NCI-H2081 (cell line): ENCODE measurements at regions not wholly inside any gene's neighbourhood (a gene's known extent, or its start where the extent isn't known, plus 50 kb on each side); places are given as distances from the start of the nearest gene placed in this dataset.
"Not testable (repeated sequence)": the region's sequence is repeated elsewhere in the genome, so short reads cannot be mapped to it uniquely, and the experiment has no call there.

Source experiments
- DNase-seq, 2 experiments: peaks; one replicate each; lab custom pipeline; 2025; lab: John Stamatoyannopoulos, UW

DNA sequence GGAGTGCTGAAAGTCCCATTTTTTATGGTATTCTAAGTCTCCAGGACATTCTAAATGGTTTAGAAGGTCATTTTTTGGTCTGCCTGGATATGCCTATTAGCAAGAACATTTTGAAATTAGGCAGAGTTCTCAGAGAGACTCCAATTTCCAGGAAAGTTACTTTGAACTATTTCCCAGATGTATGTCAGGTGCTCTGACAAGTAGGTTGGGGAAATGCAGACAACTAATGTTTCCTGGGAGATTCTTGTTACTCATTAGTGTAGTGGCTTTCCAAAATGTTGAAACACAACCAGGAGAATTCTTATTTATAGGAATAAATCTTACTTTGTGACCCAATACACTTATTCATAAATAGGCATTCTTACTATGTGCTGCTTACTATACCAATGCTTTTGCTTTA lies 268.4 kb downstream of the ZNF37A start:
- not testable (repeated sequence) for DNase-seq

GRCh38 chr10:38364073-38364472 lies 269.9 kb downstream of the ZNF37A start:
- not testable (repeated sequence) for DNase-seq

DNA sequence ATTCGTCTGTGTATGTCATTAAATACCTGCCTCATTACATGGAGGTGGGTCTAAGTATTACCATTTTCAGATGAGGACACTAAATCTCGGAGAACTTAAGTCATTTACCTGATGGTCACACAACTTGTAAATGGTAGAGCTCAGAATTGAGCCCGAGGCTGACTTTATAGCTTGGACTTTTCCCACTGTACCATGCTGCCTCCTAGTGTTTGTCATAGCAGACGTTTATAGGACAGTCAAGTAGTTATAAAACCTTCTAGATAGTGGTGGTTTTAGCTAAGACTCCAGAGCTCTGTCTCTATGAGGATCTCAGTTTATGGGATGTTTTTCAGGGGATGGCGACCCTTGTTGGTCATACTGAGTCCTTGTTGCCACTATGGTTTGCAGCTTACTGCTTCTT lies 271.8 kb downstream of the ZNF37A start:
- peak in 1 of 2 experiments; percentile 11 for DNase-seq

GRCh38 chr10:38383800-38384199 lies 289.7 kb downstream of the ZNF37A start:
- not testable (repeated sequence) for DNase-seq

GRCh38 chr10:38386869-38387268 lies 292.7 kb downstream of the ZNF37A start:
- not testable (repeated sequence) for DNase-seq

- not testable (repeated sequence) for DNase-seq
These were observed 296.6 kb downstream of the ZNF37A start for GRCh38 chr10:38390725-38391124.

- DNase-seq = not testable (repeated sequence)
These were observed 301.3 kb downstream of the ZNF37A start for GRCh38 chr10:38395465-38395864.

- DNase-seq = not testable (repeated sequence)
These were observed 302.2 kb downstream of the ZNF37A start for GRCh38 chr10:38396178-38396954.

DNA sequence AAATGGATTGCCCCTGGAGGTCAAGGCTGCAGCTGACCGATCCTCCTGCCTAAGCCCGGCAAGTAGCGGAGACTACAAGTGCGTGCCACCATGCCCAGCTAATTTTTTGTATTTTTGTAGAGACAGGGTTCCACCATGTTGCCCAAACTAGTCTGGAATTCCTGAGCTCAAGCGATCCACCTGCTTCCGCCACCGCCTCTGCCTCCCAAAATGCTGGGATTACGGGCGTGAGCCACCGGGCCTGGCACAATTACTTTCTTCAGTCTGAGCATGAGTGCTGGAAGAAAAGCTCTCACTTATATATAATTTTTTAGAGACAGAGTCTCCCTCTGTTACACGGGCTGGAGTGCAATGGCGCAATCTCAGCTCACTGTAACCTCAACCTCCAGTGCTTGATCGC lies 307.4 kb downstream of the ZNF37A start:
- DNase-seq = not testable (repeated sequence)

DNA sequence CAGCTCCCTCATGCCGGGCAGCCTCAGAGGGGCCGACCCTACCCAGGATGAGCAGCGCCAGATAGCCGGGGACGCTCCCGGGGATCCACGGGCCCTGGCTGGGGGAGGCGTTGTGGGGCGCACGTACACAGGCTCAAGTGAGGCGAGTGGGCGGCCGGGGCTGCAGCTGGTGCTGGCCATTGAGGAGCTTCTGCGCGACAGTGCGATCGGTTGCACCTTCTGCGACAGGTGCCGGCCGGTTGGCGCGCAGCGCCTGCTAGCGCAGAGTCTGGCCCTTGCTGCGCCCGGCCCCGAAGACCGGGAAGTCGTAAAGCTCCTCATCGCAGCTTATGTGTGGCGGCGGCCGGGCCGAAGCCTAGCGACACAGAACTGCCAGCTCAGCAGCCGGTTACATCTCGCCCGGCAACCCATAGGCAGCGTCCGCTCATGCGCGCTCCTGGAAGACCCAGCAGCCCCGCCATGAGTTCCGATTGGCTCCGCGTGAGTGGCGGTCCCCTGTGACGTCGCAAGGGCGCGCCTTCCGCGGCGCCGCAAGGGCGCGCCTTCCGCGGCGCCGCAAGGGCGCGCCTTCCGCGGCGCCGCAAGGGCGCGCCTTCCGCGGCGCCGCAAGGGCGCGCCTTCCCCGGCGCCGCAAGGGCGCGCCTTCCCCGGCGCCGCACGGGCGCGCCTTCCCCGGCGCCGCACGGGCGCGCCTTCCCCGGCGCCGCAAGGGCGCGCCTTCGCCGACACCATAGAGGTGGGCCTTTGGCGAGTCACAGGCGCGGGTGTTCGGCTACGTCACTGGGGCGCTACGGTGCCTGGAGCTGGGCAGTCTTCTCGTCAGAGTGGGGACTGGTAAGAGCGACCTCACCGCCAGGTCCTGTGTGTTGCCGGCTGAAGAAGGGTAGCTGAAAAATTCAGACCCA lies 308.6 kb downstream of the ZNF37A start:
- peak; percentile 79 to 89 for DNase-seq

GRCh38 chr10:38403347-38404117 lies 309.4 kb downstream of the ZNF37A start:
- not testable (repeated sequence) for DNase-seq

GRCh38 chr10:38423634-38424033 lies 329.5 kb downstream of the ZNF37A start:
- DNase-seq = not testable (repeated sequence)

DNA sequence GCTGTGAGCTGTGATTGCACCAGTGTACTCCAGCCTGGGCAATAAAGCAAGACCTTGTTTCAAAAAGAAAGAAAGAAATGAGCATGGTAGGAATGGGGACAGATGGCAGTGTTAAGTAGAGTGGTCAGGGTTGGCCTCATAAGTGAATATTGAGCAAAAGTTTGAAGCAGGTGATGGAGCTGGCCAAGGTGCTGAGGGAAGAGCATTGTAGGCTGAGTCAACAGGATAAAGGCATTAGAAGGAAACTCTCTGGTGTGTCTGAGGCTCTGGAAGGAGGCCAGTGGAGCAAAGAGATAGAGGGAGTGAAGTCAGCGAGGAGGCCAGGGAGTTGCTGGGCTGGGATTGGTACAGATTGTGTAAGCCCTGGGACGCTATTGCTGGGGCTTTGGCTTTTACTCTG lies 336.1 kb downstream of the ZNF37A start:
- DNase-seq = not testable (repeated sequence)

GRCh38 chr10:38437359-38437758 lies 343.2 kb downstream of the ZNF37A start:
- not testable (repeated sequence) for DNase-seq

- not testable (repeated sequence) for DNase-seq
These were observed 354.6 kb downstream of the ZNF37A start for GRCh38 chr10:38448614-38449355.

DNA sequence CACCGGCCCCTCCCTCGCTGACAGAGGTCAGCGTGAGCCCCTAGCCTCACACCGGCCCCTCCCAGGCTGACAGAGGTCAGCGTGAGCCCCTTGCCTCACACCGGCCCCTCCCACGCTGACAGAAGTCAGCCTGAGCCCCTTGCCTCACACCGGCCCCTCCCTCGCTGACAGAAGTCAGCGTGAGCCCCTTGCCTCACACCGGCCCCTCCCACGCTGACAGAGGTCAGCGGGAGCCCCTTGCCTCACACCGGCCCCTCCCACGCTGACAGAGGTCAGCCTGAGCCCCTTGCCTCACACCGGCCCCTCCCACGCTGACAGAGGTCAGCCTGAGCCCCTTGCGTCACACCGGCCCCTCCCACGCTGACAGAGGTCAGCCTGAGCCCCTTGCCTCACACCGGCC lies 355.5 kb downstream of the ZNF37A start:
- not testable (repeated sequence) for DNase-seq

GRCh38 chr10:38450372-38451057 lies 356.4 kb downstream of the ZNF37A start:
- DNase-seq = not testable (repeated sequence)

DNA sequence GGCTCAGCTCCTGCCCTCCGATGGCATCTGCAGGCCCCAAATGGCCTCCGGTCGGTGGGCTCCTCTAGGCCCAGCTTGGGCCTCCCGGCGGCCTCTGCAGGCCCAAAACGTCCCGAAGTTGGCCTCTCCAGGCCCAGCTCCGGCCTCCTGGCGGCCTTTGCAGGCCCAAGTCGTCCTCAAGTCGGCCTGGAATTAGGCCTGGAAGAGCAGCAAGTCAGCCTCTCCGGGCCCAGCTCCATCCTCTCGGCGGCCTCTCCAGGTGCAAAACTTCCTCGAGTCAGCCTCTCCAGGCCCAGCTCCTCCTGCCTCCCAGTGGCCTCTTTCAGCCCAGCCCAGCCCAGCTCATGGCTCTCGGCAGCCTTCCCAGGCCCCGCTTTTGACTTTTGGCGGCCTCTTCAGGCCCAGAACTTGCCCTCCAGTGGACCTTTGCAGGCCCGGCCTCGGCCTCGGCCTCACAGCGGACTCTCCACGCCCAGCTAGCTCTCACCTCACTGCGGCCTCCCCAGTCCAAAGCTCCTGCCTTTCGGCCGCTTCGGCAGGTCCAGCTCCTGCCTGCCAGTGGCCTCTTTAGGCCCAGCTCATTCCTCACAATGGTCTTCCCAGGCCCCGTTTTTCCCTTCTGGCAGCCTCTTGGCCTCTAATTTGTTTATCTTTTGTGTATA lies 357.3 kb downstream of the ZNF37A start:
- DNase-seq = not testable (repeated sequence)
